GM21367 (cell line): ENCODE measurements at regions not wholly inside any gene's neighbourhood (a gene's known extent, or its start where the extent isn't known, plus 50 kb on each side); places are given as distances from the start of the nearest gene placed in this dataset.

Source experiments
- ATAC-seq: cut with Tn5 transposase; IDR thresholded peaks from one replicate; pipeline ENCODE4 v1.9.1; 2021; ENCODE audit not compliant: unreplicated experiment

- ATAC-seq, result no peak
These were observed 80.8 kb upstream of the CERS6 start for GRCh38 chr2:168375195-168375798.

GRCh38 chr2:168378960-168379669 lies 77.0 kb upstream of the CERS6 start:
- ATAC-seq, result no peak

- ATAC-seq, result no peak
These were observed 75.6 kb upstream of the CERS6 start for GRCh38 chr2:168380500-168380899.

- no peak for ATAC-seq
These were observed 64.0 kb upstream of the CERS6 start for GRCh38 chr2:168392024-168392423.

- ATAC-seq, result no peak
These were observed 63.3 kb upstream of the CERS6 start for GRCh38 chr2:168392797-168393196.

GRCh38 chr2:168394262-168394661 lies 61.8 kb upstream of the CERS6 start:
- ATAC-seq, result no peak

GRCh38 chr2:168396131-168396530 lies 59.9 kb upstream of the CERS6 start:
- no peak for ATAC-seq

- no peak for ATAC-seq
These were observed 58.4 kb upstream of the CERS6 start for GRCh38 chr2:168397629-168398028.

- ATAC-seq, result no peak
These were observed 55.0 kb upstream of the CERS6 start for GRCh38 chr2:168401048-168401556.

GRCh38 chr2:168401771-168402170 lies 54.3 kb upstream of the CERS6 start:
- no peak for ATAC-seq

GRCh38 chr2:168402531-168402930 lies 53.5 kb upstream of the CERS6 start:
- ATAC-seq, result no peak

- no peak for ATAC-seq
These were observed 52.3 kb upstream of the CERS6 start for GRCh38 chr2:168403736-168404135.

GRCh38 chr2:168404764-168405163 lies 51.3 kb upstream of the CERS6 start:
- no peak for ATAC-seq
